ENCODE measurements at regions not wholly inside any gene's neighbourhood (a gene's known extent, or its start where the extent isn't known, plus 50 kb on each side); places are given as distances from the start of the nearest gene placed in this dataset.
A peak's percentile ranks its signal among the peaks of the same experiment; 100 is the strongest.

- Histone ChIP-seq H3K9me3 (replicated peaks; ENCODE audit: low read length) (no peaks in the 10 kb centered on the region), H3K4me1 (ENCODE audit: control insufficient read depth, insufficient read depth, low read length) (peaks cover 95% of the 10 kb centered on the region), H3K9ac (ENCODE audit: low read depth, low read length) (peak overlapping the region; percentile 84), H3K4me2 (ENCODE audit: low read length) (no peak overlapping the region), H3K4me3 (ENCODE audit: low read length) (no peak overlapping the region), H3K27me3 (ENCODE audit: control insufficient read depth, insufficient read depth, low read length) (no peaks in the 10 kb centered on the region), H3K36me3 (ENCODE audit: insufficient read depth, low read length) (no peaks in the 10 kb centered on the region)
These were observed 235.6 kb upstream of the LRTM1 start for GRCh38 chr3:55163421-55163820.

DNA sequence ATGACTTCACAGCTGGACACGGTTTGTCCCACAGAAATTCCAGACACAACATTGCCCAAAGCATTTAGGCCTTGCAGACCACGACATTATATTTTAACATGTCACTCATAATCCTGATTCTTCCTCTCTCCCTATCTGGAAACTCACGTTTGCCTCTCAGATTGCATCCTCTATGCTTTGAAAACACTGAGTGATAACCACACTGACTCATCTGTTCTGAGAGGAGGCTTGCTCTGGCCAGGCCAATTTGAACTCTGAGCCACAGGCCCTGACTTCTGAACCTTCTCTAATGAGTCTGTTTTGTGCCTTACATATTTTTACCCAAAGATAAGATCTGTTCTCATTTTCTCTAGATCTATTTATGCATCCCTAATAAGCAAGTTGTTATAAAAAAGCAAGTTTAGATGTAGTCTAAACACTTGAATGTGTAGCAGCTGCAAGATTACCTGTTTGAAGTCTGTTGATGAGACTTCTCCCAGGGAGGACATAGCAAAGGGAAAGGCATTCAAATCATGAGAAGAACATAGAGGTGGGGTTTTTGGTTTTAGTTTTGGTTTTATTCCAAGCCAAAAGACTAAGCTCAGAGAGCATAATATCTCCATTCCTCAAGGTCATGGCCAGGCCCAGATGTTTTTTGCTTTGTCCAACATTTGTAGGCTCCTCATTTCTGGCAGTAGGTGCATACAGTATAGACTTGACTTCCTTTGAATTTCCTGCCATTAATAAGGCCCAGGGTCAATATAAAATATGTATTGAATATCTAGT lies 234.4 kb upstream of the LRTM1 start:
- H3K36me3 ChIP-seq (ENCODE audit: insufficient read depth, low read length) = no peaks in the 10 kb centered on the region
- H3K4me1 ChIP-seq (ENCODE audit: control insufficient read depth, insufficient read depth, low read length) = peaks cover 95% of the 10 kb centered on the region
- H3K9ac ChIP-seq (ENCODE audit: low read depth, low read length) = peak overlapping the region; percentile 84
- no peak overlapping the region for H3K4me3 ChIP-seq (ENCODE audit: low read length)
- peak overlapping the region; percentile 30 for H3K4me2 ChIP-seq (ENCODE audit: low read length)
- H3K27me3 ChIP-seq (ENCODE audit: control insufficient read depth, insufficient read depth, low read length) = no peaks in the 10 kb centered on the region
- no peaks in the 10 kb centered on the region for H3K9me3 ChIP-seq (replicated peaks; ENCODE audit: low read length)

- H3K4me1 ChIP-seq (ENCODE audit: control insufficient read depth, insufficient read depth, low read length) = peaks cover 89% of the 10 kb centered on the region
These were observed 233.4 kb upstream of the LRTM1 start for GRCh38 chr3:55161231-55161630.

DNA sequence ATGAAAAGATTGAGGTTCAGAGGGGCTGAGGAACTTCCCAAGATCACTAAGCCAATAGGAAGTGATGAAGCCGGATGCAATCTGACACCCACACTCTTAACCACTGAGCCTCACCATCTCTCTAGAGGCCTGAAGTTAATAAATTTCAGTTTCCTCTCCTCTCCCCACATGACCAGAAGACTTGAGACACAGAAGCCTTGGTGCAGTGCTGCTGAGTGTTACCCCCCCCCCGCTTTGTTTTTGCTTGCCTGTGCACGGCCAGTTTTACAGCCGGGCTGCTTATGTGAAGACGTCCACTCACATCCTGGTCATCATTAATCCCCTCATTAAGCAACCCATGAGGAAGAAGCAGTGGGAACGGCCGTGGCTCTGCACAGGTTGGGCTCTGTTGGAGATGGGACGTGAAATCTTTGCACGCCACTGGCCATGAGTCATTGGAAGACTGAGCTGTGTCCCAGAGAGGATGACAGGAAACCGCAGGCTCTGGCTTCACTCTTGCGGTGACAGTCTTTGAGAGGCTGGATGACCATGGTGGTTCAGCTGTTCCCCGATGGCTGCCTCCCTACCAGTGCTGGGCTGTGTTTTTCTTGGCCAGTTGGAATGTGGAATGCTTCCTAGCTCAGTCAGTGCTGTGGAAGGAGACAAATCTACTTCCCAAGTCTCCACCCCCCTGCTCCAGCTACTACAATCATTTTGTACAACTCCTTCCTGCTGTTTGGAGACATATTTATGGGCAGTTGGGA lies 232.6 kb upstream of the LRTM1 start:
- Histone ChIP-seq H3K4me1 (ENCODE audit: control insufficient read depth, insufficient read depth, low read length) (peaks cover 81% of the 10 kb centered on the region), H3K4me3 (ENCODE audit: low read length) (no peak overlapping the region), H3K9me3 (replicated peaks; ENCODE audit: low read length) (no peaks in the 10 kb centered on the region), H3K36me3 (ENCODE audit: insufficient read depth, low read length) (no peaks in the 10 kb centered on the region), H3K4me2 (ENCODE audit: low read length) (peak overlapping the region; percentile 39), H3K9ac (ENCODE audit: low read depth, low read length) (peak overlapping the region; percentile 84), H3K27me3 (ENCODE audit: control insufficient read depth, insufficient read depth, low read length) (no peaks in the 10 kb centered on the region)

More at GRCh38 chr3:55161231-55161630, 233.4 kb upstream of the LRTM1 start:
- H3K4me3 ChIP-seq (ENCODE audit: low read length) = peak overlapping the region; percentile 16
- H3K4me2 ChIP-seq (ENCODE audit: low read length) = peak overlapping the region; percentile 31
- H3K36me3 ChIP-seq (ENCODE audit: insufficient read depth, low read length) = no peaks in the 10 kb centered on the region
- H3K27me3 ChIP-seq (ENCODE audit: control insufficient read depth, insufficient read depth, low read length) = no peaks in the 10 kb centered on the region
- no peaks in the 10 kb centered on the region for H3K9me3 ChIP-seq (replicated peaks; ENCODE audit: low read length)
- peak overlapping the region; percentile 84 for H3K9ac ChIP-seq (ENCODE audit: low read depth, low read length)

GRCh38 chr3:55159711-55160110 lies 231.9 kb upstream of the LRTM1 start:
- no peaks in the 10 kb centered on the region for H3K27me3 ChIP-seq (ENCODE audit: control insufficient read depth, insufficient read depth, low read length)
- H3K36me3 ChIP-seq (ENCODE audit: insufficient read depth, low read length) = no peaks in the 10 kb centered on the region
- no peaks in the 10 kb centered on the region for H3K9me3 ChIP-seq (replicated peaks; ENCODE audit: low read length)
- H3K4me1 ChIP-seq (ENCODE audit: control insufficient read depth, insufficient read depth, low read length) = peaks cover 74% of the 10 kb centered on the region
- peak overlapping the region; percentile 39 for H3K4me2 ChIP-seq (ENCODE audit: low read length)
- peak overlapping the region; percentile 83 for H3K9ac ChIP-seq (ENCODE audit: low read depth, low read length)
- peak overlapping the region; percentile 6 for H3K4me3 ChIP-seq (ENCODE audit: low read length)

- no peaks in the 10 kb centered on the region for H3K9me3 ChIP-seq (replicated peaks; ENCODE audit: low read length)
- H3K36me3 ChIP-seq (ENCODE audit: insufficient read depth, low read length) = no peaks in the 10 kb centered on the region
- peaks cover 67% of the 10 kb centered on the region for H3K4me1 ChIP-seq (ENCODE audit: control insufficient read depth, insufficient read depth, low read length)
- H3K27me3 ChIP-seq (ENCODE audit: control insufficient read depth, insufficient read depth, low read length) = no peaks in the 10 kb centered on the region
- no peak overlapping the region for H3K4me3 ChIP-seq (ENCODE audit: low read length)
- no peak overlapping the region for H3K4me2 ChIP-seq (ENCODE audit: low read length)
- peak overlapping the region; percentile 83 for H3K9ac ChIP-seq (ENCODE audit: low read depth, low read length)
These were observed 231.2 kb upstream of the LRTM1 start for GRCh38 chr3:55159016-55159415.

DNA sequence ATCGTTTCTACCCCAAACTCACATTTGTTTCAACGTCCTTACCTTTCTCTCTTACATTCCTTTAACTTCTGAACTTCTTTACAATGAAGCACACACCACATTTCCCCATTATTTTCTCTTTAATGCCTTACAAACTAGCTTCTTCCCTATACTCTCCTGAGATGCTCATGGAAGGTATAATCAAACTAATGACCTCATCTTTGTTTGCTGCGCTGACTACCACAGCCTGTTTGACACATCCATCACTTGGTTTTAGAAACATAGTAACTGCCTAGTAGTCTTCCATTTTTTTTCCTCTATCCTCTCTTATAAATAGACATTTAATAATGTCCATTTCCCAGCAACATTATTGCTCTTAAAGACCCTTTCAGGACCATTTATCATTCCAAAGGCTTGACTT lies 230.5 kb upstream of the LRTM1 start:
- no peak overlapping the region for H3K4me3 ChIP-seq (ENCODE audit: low read length)
- H3K36me3 ChIP-seq (ENCODE audit: insufficient read depth, low read length) = no peaks in the 10 kb centered on the region
- H3K4me2 ChIP-seq (ENCODE audit: low read length) = no peak overlapping the region
- peaks cover 60% of the 10 kb centered on the region for H3K4me1 ChIP-seq (ENCODE audit: control insufficient read depth, insufficient read depth, low read length)
- no peaks in the 10 kb centered on the region for H3K9me3 ChIP-seq (replicated peaks; ENCODE audit: low read length)
- no peaks in the 10 kb centered on the region for H3K27me3 ChIP-seq (ENCODE audit: control insufficient read depth, insufficient read depth, low read length)
- peak overlapping the region; percentile 18 for H3K9ac ChIP-seq (ENCODE audit: low read depth, low read length)

GRCh38 chr3:55157731-55158130 lies 229.9 kb upstream of the LRTM1 start:
- H3K4me3 ChIP-seq (ENCODE audit: low read length) = no peak overlapping the region
- no peak overlapping the region for H3K4me2 ChIP-seq (ENCODE audit: low read length)
- no peaks in the 10 kb centered on the region for H3K36me3 ChIP-seq (ENCODE audit: insufficient read depth, low read length)
- peaks cover 54% of the 10 kb centered on the region for H3K4me1 ChIP-seq (ENCODE audit: control insufficient read depth, insufficient read depth, low read length)
- H3K27me3 ChIP-seq (ENCODE audit: control insufficient read depth, insufficient read depth, low read length) = no peaks in the 10 kb centered on the region
- H3K9me3 ChIP-seq (replicated peaks; ENCODE audit: low read length) = no peaks in the 10 kb centered on the region
- H3K9ac ChIP-seq (ENCODE audit: low read depth, low read length) = peak overlapping the region; percentile 10

DNA sequence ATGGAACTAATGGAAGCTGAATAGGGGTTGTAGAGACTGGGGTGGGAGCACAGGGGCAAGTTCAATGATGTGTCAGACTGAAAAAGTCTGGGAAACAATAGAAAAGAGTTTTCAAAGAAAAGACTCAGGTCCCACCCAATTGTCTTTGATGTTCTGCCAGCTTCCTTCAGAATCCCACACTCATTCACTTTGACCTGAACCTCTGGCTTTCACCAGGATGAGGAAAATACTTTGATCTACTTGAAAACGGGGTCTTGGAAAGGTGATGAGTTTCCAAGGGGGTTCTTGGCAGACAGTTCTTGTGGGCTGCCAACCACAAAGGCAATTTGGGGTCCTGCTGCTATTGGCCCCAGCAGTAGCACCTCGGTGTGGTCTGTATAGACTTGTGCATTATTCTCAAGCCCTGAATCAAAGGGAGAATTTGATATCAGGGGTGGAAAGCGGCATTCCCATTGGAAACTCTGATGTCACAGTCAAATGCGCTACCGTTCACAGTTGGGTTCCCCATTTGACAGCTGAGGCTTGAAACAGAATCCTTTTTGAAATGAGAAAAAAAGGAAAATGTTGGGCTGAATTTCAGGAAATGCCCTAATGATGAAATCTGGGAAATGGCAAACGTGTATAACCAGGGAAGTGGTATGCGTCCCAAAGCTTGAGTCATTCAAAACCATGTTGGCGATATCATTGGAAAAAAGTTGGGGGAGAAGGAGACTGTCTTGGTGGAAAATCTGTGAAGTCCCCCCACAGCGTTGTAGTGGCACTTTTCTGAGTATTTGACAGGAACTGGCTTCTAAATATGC lies 229.2 kb upstream of the LRTM1 start:
- H3K4me2 ChIP-seq (ENCODE audit: low read length) = no peak overlapping the region
- H3K36me3 ChIP-seq (ENCODE audit: insufficient read depth, low read length) = no peaks in the 10 kb centered on the region
- H3K9me3 ChIP-seq (replicated peaks; ENCODE audit: low read length) = no peaks in the 10 kb centered on the region
- peaks cover 47% of the 10 kb centered on the region for H3K4me1 ChIP-seq (ENCODE audit: control insufficient read depth, insufficient read depth, low read length)
- H3K4me3 ChIP-seq (ENCODE audit: low read length) = no peak overlapping the region
- H3K27me3 ChIP-seq (ENCODE audit: control insufficient read depth, insufficient read depth, low read length) = no peaks in the 10 kb centered on the region
- no peak overlapping the region for H3K9ac ChIP-seq (ENCODE audit: low read depth, low read length)

DNA sequence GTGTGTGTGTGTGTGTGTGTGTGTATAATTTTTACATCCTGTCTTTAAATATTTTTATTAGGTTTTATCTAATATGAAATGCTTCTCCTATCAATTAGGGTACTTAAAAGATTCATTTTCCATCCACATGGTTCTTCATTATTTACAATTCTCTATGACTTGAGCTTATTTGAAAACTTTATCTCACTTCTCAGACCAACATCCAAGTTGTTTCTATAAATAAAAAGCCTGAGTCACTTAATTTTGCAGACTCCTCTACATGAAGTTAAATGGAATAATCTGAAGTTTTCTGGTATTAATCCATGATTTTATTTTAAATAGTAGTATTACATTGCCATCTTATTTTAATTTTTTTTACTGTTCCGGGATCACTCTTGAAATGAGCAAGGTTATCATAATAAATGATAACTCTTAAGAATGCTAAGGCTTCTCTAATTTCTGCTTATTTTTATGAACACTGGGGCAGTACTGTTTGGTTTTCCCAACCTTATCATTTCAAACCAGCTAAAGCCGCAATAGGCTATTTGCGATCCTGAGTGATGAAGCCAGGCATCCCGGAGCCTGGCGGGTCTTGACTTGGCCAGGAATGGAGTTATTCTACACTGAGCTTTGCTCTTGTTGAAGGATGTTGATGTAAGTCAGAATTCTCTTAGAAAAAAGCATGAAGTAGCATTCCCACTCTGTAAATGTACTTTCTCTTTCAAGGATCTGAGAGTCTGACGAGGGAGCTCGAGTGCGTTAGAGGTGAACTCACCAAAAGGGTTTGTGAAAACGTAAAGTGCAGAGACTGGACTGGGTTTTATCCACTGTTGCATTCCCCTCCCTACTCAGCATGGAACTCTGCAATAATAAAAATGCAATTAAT lies 220.2 kb upstream of the LRTM1 start:
- H3K4me1 ChIP-seq (ENCODE audit: control insufficient read depth, insufficient read depth, low read length) = peaks cover 20% of the 10 kb centered on the region
- no peak overlapping the region for H3K4me2 ChIP-seq (ENCODE audit: low read length)
- H3K36me3 ChIP-seq (ENCODE audit: insufficient read depth, low read length) = no peaks in the 10 kb centered on the region
- H3K9me3 ChIP-seq (replicated peaks; ENCODE audit: low read length) = no peaks in the 10 kb centered on the region
- no peak overlapping the region for H3K9ac ChIP-seq (ENCODE audit: low read depth, low read length)
- H3K4me3 ChIP-seq (ENCODE audit: low read length) = no peak overlapping the region
- H3K27me3 ChIP-seq (ENCODE audit: control insufficient read depth, insufficient read depth, low read length) = no peaks in the 10 kb centered on the region
